ENCODE measurements at regions not wholly inside any gene's neighbourhood (a gene's known extent, or its start where the extent isn't known, plus 50 kb on each side); places are given as distances from the start of the nearest gene placed in this dataset.
"Not testable (repeated sequence)": the region's sequence is repeated elsewhere in the genome, so short reads cannot be mapped to it uniquely, and the experiment has no call there.

GRCh38 chr4:148845609-148846008 lies 403.4 kb upstream of the NR3C2 start:
- DNase-seq (no peak), ATAC-seq (no peak)
- Mint-ChIP-seq H3K27me3 (no peaks in the 10 kb centered on the region), H3K4me1 (no peaks in the 10 kb centered on the region), H3K36me3 (ENCODE audit: low read depth) (no peaks in the 10 kb centered on the region), H3K9me3 (no peaks in the 10 kb centered on the region), H3K4me3 (no peak overlapping the region), H3K27ac (no peak overlapping the region)

DNA sequence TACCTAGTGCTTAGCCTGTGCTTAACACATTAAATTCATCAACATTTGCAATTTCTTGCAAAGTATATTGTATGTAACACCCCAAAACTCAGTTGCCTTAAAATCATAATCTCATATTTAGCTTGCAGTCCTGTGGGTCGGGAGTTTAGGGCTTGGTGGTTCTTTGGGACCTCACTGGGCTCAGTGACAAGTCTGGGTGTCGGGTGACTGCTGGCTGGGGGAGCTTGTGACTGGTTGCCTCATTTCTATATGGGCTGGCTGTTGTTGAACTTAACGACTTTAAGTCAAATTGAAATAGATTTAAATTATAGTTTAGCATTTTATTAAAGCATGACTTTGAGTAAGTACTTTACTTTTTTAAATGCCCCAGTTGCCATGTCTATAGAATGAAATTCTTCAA lies 401.4 kb upstream of the NR3C2 start:
- Mint-ChIP-seq H3K27ac (no peak overlapping the region), H3K36me3 (ENCODE audit: low read depth) (no peaks in the 10 kb centered on the region), H3K27me3 (peaks cover 3% of the 10 kb centered on the region), H3K4me3 (no peak overlapping the region), H3K9me3 (no peaks in the 10 kb centered on the region), H3K4me1 (no peaks in the 10 kb centered on the region)
- DNase-seq (no peak), ATAC-seq (no peak)

GRCh38 chr4:148842843-148843242 lies 400.6 kb upstream of the NR3C2 start:
- DNase-seq = no peak
- H3K4me3 Mint-ChIP-seq = no peak overlapping the region
- H3K36me3 Mint-ChIP-seq (ENCODE audit: low read depth) = no peaks in the 10 kb centered on the region
- no peak overlapping the region for H3K27ac Mint-ChIP-seq
- H3K4me1 Mint-ChIP-seq = no peaks in the 10 kb centered on the region
- ATAC-seq = no peak
- H3K9me3 Mint-ChIP-seq = no peaks in the 10 kb centered on the region
- peaks cover 3% of the 10 kb centered on the region for H3K27me3 Mint-ChIP-seq

- H3K4me3 Mint-ChIP-seq; H3K27me3 Mint-ChIP-seq; H3K27ac Mint-ChIP-seq; ATAC-seq; H3K9me3 Mint-ChIP-seq; H3K36me3 Mint-ChIP-seq (ENCODE audit: low read depth); DNase-seq: not testable (repeated sequence)
- peaks cover 15% of the 10 kb centered on the region for H3K4me1 Mint-ChIP-seq
These were observed 395.4 kb upstream of the NR3C2 start for GRCh38 chr4:148837571-148837970.

DNA sequence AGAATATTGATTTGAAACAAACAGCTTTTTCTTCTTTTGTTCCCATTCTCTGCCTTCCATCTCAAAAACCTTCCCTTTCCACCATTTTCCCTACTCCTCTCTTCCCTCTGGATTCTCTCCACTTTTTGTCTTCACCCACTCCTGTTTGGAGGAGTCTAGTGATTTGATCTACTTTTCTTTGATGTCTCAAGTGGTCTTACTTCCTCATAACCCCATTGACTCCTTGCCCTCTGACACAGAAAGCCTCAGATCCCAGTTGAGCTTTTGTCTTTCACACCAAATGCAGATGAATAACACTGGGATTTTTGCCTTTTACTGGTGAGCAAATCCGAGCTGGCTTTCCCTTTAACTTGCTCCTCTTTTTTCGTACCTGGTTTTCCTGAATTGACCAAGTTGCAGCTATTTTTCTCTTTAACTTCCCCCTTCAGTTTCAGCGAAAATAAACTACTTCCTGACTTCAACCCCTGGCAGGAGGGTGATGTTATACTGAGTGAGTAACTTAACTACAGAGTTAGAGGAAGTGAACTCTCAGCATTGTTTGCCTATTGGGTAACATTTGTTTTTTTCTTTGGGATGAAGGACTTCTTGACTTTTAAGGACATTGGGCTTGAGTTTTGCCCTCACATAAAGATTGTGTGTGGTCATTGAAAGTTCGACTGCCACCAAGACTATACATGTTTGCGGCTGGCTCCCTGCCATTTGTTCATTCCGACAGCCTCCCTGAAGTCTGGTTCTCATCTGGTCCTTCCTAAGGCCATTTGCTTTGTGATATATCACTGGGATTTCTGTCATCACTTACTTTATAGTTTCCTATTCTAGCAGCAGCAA lies 392.8 kb upstream of the NR3C2 start:
- H3K4me3 Mint-ChIP-seq = no peak overlapping the region
- DNase-seq (no peak), ATAC-seq (no peak)
- no peaks in the 10 kb centered on the region for H3K36me3 Mint-ChIP-seq (ENCODE audit: low read depth)
- no peaks in the 10 kb centered on the region for H3K9me3 Mint-ChIP-seq
- no peak overlapping the region for H3K27ac Mint-ChIP-seq
- peaks cover 3% of the 10 kb centered on the region for H3K27me3 Mint-ChIP-seq
- peaks cover 15% of the 10 kb centered on the region for H3K4me1 Mint-ChIP-seq

GRCh38 chr4:148831945-148832344 lies 389.7 kb upstream of the NR3C2 start:
- Mint-ChIP-seq H3K36me3 (ENCODE audit: low read depth) (no peaks in the 10 kb centered on the region), H3K9me3 (no peaks in the 10 kb centered on the region), H3K4me3 (no peak overlapping the region), H3K4me1 (peaks cover 15% of the 10 kb centered on the region), H3K27me3 (no peaks in the 10 kb centered on the region), H3K27ac (no peak overlapping the region)
- no peak for ATAC-seq
- no peak for DNase-seq

DNA sequence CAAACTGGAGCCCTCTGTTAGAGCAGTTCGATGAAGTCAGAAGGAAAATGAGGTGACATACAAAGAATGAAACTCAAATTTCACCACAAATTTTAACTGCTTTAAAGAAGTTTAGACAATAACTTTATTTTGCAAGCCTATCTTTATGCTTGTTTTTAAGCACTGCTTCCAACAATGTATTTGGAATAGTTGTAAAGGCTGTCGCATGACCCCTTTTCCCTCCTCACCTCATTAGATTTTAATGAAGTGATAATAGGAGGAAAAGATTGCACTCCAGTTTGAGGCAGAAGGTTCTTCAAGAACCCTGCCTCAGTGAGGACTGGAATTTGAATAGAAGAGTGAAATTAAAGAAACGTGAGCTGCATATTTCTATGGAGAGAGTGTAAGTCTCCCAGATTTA lies 386.1 kb upstream of the NR3C2 start:
- Mint-ChIP-seq H3K9me3 (no peaks in the 10 kb centered on the region), H3K4me1 (no peaks in the 10 kb centered on the region), H3K27ac (no peak overlapping the region), H3K27me3 (no peaks in the 10 kb centered on the region), H3K4me3 (no peak overlapping the region), H3K36me3 (ENCODE audit: low read depth) (no peaks in the 10 kb centered on the region)
- DNase-seq (no peak), ATAC-seq (no peak)

DNA sequence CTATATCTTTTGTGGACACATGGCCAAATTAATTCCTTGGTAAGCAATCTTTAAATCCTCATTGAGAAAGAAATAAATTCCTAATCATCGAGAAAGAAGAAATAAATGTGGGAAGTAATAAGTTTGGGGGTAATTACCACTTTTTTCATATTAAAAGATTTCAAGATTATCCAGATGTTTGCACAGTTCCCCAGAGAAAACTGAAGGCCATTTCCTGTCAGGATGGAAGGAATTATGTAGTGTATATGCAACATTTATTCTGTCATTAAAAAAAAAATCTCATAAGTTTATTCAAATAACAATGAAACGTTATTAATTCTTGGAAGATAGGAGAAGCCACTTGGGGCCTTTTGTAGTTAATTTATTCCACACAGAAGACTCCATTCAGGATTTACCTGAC lies 385.6 kb upstream of the NR3C2 start:
- ATAC-seq (no peak), DNase-seq (no peak)
- Mint-ChIP-seq H3K4me3 (no peak overlapping the region), H3K27ac (no peak overlapping the region), H3K9me3 (no peaks in the 10 kb centered on the region), H3K4me1 (no peaks in the 10 kb centered on the region), H3K27me3 (no peaks in the 10 kb centered on the region), H3K36me3 (ENCODE audit: low read depth) (no peaks in the 10 kb centered on the region)

- H3K4me1 Mint-ChIP-seq = no peaks in the 10 kb centered on the region
- H3K36me3 Mint-ChIP-seq (ENCODE audit: low read depth) = no peaks in the 10 kb centered on the region
- no peak overlapping the region for H3K4me3 Mint-ChIP-seq
- DNase-seq = no peak
- no peaks in the 10 kb centered on the region for H3K27me3 Mint-ChIP-seq
- ATAC-seq = no peak
- H3K9me3 Mint-ChIP-seq = no peaks in the 10 kb centered on the region
- no peak overlapping the region for H3K27ac Mint-ChIP-seq
These were observed 381.2 kb upstream of the NR3C2 start for GRCh38 chr4:148823419-148823769.

DNA sequence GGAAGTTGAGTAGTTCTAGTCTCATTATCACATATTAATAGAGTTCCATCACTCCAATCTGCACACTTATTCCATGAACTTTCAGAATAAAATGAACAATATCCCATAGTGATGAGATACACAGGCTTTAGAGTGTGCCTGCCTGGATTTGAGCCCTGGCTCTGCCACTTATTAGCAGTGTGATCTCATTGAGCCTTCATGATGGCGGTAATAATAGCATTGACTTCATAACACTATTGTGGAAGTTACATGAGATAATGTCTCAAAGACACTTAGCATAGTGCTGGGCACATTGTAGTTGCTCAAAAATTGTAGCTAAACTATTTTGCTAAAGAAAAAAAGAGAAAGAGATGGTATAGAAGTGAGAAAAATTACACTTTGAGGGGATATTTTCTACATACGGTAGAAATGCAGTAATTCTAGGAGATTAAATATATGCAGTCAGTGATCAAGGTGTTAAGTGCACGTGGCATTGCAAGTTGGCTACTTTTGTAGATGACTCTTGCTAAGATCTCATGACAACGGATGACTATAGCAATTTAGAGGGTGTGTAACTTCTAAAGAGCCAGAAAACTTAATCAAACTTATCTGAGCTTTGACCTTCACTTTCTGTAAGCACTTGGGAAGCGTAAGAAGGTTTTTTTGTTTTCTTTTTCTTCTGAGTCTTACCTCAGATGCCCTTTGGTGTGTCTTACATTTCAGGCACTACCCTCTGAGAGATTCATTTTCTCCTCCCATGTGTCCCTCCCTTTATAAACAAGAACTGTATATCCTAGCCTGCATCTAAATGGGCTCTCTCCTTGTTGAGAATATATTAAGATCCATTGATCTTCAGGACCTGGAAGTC lies 380.6 kb upstream of the NR3C2 start:
- no peaks in the 10 kb centered on the region for H3K4me1 Mint-ChIP-seq
- ATAC-seq = no peak
- no peaks in the 10 kb centered on the region for H3K27me3 Mint-ChIP-seq
- no peak overlapping the region for H3K4me3 Mint-ChIP-seq
- DNase-seq = no peak
- no peak overlapping the region for H3K27ac Mint-ChIP-seq
- H3K36me3 Mint-ChIP-seq (ENCODE audit: low read depth) = no peaks in the 10 kb centered on the region
- H3K9me3 Mint-ChIP-seq = no peaks in the 10 kb centered on the region

DNA sequence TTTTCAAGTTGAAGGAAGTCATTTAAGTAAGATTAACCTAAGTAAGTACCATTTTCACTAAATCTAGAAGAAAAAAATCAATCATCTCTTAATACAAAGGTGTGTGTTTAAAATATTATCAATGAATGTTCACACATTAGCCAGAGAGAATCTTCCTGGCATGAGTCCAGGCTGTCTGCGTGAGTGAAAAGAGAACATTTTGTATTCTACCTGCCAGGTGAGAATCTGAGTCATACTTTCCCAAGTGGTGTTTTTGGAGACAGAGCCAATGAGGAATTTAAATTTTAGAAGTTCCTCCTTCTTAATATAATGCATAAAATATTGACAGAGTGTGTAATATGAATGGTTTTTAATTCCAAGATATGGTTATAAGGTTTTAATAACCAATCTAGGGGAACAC lies 371.8 kb upstream of the NR3C2 start:
- ATAC-seq (no peak), DNase-seq (no peak)
- Mint-ChIP-seq H3K4me1 (no peaks in the 10 kb centered on the region), H3K9me3 (peaks cover 12% of the 10 kb centered on the region), H3K27ac (no peak overlapping the region), H3K36me3 (ENCODE audit: low read depth) (peaks cover 2% of the 10 kb centered on the region), H3K4me3 (no peak overlapping the region), H3K27me3 (no peaks in the 10 kb centered on the region)

DNA sequence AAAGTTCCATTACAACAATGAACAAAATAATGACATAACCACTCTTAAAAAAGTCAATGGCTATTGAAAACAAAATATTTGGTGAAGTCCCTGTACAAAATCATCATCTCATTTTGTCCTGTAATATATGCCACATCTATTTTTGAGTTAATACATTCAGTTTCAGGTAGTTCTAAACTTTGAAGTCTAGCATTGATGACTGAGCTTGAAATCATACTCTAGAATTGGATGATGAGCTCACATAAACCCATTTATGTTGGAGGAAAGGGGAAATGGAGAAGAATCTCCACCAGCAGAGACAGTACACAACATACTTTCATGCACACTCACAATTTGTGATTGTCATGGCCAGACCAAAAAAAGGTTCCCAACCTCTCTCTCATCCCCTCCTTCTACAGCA lies 371.1 kb upstream of the NR3C2 start:
- no peak for ATAC-seq
- Mint-ChIP-seq H3K27me3 (no peaks in the 10 kb centered on the region), H3K27ac (no peak overlapping the region), H3K4me1 (no peaks in the 10 kb centered on the region), H3K9me3 (peaks cover 12% of the 10 kb centered on the region), H3K4me3 (no peak overlapping the region), H3K36me3 (ENCODE audit: low read depth) (peaks cover 2% of the 10 kb centered on the region)
- DNase-seq = no peak

DNA sequence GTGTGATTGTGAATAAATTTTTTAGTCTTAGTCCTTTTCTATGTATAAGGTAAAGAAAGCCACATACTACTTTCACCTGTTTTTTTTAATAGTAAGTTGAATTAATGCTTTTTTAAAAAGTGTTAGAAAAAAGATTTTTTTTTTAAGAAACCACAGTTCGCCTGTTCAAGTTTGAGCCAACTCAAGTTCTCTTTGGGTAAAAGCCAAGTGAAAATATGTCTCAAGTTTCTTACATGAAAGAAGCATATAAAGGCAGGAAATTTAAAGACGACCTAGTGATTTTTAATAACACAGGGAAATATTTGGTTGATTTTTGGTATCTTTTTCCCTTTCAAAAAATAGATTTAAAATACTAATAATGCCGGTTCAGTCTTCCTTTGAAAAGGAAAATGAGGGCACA lies 369.9 kb upstream of the NR3C2 start:
- no peak for DNase-seq
- no peak for ATAC-seq
- H3K27ac Mint-ChIP-seq = no peak overlapping the region
- no peaks in the 10 kb centered on the region for H3K4me1 Mint-ChIP-seq
- no peak overlapping the region for H3K4me3 Mint-ChIP-seq
- peaks cover 2% of the 10 kb centered on the region for H3K36me3 Mint-ChIP-seq (ENCODE audit: low read depth)
- H3K27me3 Mint-ChIP-seq = no peaks in the 10 kb centered on the region
- peaks cover 8% of the 10 kb centered on the region for H3K9me3 Mint-ChIP-seq

DNA sequence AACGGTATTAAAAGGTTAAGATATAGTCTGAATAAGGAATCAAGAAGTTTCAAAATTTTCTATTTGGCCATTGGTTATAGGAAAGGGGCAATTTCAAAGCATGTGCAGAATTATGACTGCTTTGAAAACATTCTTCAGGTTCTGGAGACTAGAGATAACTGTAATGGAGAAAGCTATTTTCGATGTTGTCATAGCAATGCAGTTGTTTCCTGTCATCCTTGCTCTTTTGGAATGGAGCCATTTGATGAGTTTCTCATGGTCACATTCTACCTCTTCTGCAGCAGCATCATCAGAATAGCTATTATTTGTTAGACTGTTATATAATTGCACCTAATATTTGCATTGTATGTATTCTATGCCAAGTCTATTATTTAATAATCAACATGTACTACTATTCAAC lies 368.2 kb upstream of the NR3C2 start:
- Mint-ChIP-seq H3K27ac (no peak overlapping the region), H3K4me1 (no peaks in the 10 kb centered on the region), H3K4me3 (no peak overlapping the region), H3K9me3 (peaks cover 4% of the 10 kb centered on the region), H3K27me3 (no peaks in the 10 kb centered on the region), H3K36me3 (ENCODE audit: low read depth) (no peaks in the 10 kb centered on the region)
- DNase-seq (no peak), ATAC-seq (no peak)

DNA sequence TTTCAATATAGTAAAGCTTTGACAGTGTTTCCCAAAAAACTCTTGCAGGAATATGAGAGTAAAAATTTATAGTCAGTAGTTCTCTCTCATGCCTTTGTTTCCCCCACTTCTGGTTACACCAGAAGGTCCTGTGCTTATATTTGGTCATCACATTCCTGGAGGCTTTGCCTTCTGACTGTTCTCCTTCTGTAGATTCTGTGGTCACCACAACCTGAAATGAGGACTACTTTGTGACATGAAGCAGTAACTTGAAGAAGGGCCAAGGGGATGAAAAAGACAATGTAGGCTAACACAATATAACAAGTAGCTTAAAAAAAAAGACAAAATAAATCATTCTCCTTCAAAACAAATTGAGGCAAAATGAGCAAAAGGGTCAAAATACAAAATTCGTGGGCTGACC lies 366.2 kb upstream of the NR3C2 start:
- no peak overlapping the region for H3K4me3 Mint-ChIP-seq
- H3K27me3 Mint-ChIP-seq = no peaks in the 10 kb centered on the region
- H3K4me1 Mint-ChIP-seq = no peaks in the 10 kb centered on the region

More for the DNA sequence above, 366.2 kb upstream of the NR3C2 start:
- ATAC-seq (no peak), DNase-seq (no peak)
- Mint-ChIP-seq H3K27ac (no peak overlapping the region), H3K36me3 (ENCODE audit: low read depth) (no peaks in the 10 kb centered on the region), H3K9me3 (peaks cover 4% of the 10 kb centered on the region)

Measured in activated naive CD8-positive, alpha-beta T cell treated with anti-CD3 and anti-CD28 coated beads, Interleukin-2, amount 50 U/mL, for 24 hours (primary cell).